ENCODE measurements at regions not wholly inside any gene's neighbourhood (a gene's known extent, or its start where the extent isn't known, plus 50 kb on each side); places are given as distances from the start of the nearest gene placed in this dataset.

DNA sequence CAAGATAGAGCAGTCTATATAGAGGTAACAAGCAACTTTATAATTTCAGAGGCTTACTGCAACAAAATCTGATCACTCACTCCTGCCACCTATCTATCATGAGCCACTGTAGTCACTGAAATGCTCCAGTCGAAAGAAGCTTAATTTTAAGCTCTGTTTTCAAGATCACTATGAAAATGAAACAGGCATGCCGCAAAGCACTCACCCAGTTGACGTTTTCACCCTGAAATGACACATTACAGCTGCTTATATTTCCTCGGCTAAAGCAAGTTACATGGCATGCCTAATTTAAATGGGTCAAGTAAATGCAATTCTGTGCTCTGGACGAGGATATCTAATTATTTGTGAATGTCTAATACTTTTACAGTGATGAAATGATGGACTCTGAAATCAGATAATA lies 616.3 kb downstream of the FAM181B start (continued):
- no peak for TF ChIP-seq KDM1A (IDR thresholded peaks at IDR 0.05; ENCODE audit: borderline replicate concordance, low read length)
- no peak for TF ChIP-seq JUND (IDR thresholded peaks at IDR 0.05; ENCODE audit: low read length)
- no peak for TF ChIP-seq GTF2F1 (IDR thresholded peaks at IDR 0.05; ENCODE audit: borderline replicate concordance, low read depth, low read length)
- no peak for TF ChIP-seq CREB1 (IDR thresholded peaks at IDR 0.05)
- no peak for TF ChIP-seq EP300 (IDR thresholded peaks at IDR 0.05; ENCODE audit: borderline replicate concordance in 1 of 2, low read depth in 2 of 2, low read length in 2 of 2)
- no peak for TF ChIP-seq CTBP2 (IDR thresholded peaks at IDR 0.05; ENCODE audit: borderline replicate concordance, insufficient read depth, insufficient read length, low read length)
- TF ChIP-seq, protein P1, sequence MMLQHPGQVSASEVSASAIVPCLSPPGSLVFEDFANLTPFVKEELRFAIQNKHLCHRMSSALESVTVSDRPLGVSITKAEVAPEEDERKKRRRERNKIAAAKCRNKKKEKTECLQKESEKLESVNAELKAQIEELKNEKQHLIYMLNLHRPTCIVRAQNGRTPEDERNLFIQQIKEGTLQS (IDR thresholded peaks at IDR 0.05; ENCODE audit: insufficient read depth, low read depth, low read length): no peak

Measured in H1 (cell line).